Stimulated activated CD4-positive, alpha-beta T cell treated with anti-CD3 and anti-CD28 coated beads, Interleukin-1b, Interleukin-23, amount 100 ng/mL, for 48 hours (primary cell): ENCODE measurements at regions not wholly inside any gene's neighbourhood (a gene's known extent, or its start where the extent isn't known, plus 50 kb on each side); places are given as distances from the start of the nearest gene placed in this dataset.

ENCODE experiments used
- DNase-seq: peaks from one replicate; pipeline ENCODE4 v3.0.0-alpha.2; 2020

GRCh38 chr12:75583355-75583754 lies 71.9 kb upstream of the KRR1 start:
- no peak for DNase-seq

DNA sequence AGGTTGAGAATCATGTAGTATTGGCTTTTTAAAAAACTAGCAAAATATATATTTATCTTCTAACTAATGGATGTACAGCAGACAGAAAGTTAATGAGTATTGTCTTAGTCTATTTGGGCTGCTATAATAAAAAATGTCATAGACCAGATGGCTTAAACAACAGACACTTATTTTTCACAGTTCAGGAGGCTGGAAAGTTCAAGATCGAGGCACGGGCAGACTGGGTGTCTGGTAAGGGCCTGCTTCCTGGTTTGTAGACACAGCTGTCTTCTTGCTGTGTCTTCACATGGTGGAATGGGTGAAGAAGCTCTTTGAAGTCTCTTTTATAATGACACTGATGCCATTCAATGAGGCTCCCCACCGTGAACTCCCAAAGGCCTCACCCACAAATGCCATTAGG lies 70.1 kb upstream of the KRR1 start:
- no peak for DNase-seq

DNA sequence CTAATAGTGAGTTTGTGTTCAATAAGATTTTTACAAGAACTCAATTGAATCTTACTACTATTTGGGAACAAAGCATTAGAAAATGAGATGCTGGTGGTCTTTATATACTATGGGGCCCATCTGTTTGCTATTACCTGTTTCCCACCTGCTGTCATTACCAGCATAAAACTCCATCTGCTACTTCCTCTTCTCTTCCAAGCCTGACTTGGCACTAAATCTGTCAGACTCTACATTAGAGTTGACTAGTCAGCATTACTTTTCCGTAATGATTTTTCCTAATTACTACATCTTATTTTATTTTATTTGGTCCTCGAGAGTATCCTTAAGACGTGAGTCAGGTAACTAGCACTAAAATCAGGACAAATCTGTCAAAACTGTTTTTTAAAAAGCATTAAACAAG lies 68.1 kb upstream of the KRR1 start:
- DNase-seq = no peak

DNA sequence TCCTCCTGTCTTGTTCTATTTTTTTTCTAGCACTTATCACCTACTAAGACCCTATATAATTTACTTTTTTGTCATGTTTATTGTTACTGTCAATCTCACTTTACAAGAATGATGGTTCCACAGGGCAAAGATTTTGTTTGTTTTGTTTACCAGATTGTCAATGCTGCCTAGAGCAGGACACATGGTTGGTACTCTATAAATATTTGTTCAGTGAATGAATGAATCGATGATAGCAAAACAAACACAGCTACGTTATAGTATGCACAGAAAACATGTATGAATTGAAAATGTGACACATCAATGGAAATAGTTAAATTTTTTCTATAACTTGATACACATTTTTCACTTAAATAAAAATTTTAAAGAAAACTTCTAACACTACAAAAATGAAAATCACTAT lies 67.1 kb upstream of the KRR1 start:
- no peak for DNase-seq

DNA sequence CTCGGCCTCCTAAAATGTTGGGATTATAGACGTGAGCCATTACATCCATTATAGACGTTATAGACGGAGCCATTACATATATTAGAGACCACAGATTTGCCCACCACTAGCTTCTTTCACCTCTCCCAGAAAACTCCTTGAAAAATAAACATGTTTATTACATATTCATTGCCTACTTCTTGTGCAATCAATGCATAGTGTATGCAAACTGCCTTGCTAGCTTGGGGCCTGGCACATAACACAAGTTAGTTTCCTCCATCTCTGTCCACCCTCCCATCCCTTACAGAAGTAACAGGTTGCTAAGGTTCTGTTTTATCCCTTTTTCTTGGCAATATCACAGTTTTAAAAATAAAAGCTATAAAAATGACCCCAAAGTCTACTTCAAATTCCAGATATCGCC lies 66.4 kb upstream of the KRR1 start:
- DNase-seq = no peak

DNA sequence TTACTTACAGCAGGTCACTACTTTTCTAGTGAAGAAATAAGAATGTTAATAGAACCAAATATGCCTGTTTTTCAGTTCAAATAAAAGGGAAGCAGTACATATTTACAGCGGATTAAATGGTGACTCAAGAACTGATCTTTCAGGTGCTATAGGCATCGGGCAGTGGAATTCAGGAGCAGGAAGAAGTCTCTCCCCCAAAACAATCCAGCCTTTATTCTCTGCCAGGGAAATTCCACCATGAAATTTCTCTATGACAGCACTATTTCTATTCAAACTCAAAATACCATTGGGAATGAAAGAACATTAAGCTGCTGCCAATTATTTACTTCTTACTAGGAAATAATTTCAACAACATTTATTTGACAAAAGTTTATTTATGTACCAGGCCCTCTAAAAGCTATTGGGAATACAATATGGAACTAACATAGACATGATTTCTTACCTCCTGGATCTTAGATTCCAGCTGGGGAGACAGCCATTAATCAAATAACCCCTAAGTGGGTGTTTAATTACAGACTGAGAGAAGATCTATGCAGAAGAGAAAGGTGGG lies 60.3 kb upstream of the KRR1 start:
- no peak for DNase-seq

DNA sequence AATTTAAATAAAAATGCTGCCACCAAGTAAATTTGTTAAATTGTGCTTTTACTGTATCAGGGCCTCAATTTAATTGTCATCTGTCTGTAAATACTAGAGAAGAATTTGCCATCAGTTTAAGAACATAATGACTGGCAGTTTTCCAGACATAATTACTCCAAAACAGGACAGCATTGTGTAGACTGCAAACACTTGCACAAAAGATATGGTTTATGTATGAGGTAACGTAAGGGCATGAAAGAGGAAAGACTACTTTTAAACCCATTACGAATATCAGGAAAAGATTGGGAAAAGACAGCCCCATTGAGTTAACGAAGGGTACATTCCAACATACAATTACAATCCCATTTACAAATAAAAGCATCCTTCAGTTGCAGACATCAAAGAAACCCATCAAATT lies 59.8 kb upstream of the KRR1 start:
- DNase-seq = no peak

GRCh38 chr12:75568801-75569200 lies 57.4 kb upstream of the KRR1 start:
- no peak for DNase-seq

- DNase-seq = no peak
Observed at GRCh38 chr12:75568393-75568792, 57.0 kb upstream of the KRR1 start.

DNA sequence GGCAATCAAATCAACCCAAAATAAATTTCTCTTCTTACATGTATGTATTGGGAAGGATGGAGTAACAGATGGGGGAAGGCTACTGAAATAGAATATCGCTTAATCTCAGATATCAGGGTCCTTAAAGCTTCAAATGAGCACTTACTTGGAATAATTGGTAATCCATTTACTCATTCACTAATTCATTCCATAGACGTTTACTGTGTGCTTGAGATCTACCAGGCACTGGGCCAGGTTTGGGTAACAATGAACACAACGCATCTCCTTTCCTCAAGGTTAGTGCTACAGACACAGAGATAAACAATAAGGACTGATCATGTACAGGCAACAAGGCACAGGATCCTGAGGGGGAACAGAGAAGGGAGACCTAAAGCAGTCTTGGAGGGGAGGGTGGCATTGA lies 54.4 kb upstream of the KRR1 start:
- no peak for DNase-seq

DNA sequence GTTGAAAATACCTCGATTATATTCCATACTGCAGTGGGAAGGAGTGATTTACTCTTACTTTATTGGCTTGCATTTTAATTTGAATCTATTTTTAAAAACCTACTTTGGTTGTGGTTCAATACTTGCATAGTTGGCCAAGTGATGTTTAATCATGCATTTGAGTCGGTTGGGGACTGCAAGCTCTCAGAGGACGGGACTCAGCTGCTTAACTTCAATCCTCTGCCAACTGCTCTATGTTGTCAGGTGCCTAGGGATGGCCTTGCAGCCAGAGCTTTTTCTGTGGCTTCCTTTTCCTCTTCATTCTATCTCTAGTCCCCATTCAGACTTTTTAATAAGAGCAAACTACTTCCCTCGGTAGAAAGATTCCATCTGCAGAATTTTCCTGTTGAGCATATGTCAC lies 53.4 kb upstream of the KRR1 start:
- DNase-seq = no peak

- no peak for DNase-seq
Observed at GRCh38 chr12:75564398-75564797, 53.0 kb upstream of the KRR1 start.

- DNase-seq = no peak
Observed at GRCh38 chr12:75563351-75563750, 51.9 kb upstream of the KRR1 start.

- DNase-seq = no peak
Observed at GRCh38 chr12:75561921-75562320, 50.5 kb upstream of the KRR1 start.
